ENCODE measurements at regions not wholly inside any gene's neighbourhood (a gene's known extent, or its start where the extent isn't known, plus 50 kb on each side); places are given as distances from the start of the nearest gene placed in this dataset.

DNA sequence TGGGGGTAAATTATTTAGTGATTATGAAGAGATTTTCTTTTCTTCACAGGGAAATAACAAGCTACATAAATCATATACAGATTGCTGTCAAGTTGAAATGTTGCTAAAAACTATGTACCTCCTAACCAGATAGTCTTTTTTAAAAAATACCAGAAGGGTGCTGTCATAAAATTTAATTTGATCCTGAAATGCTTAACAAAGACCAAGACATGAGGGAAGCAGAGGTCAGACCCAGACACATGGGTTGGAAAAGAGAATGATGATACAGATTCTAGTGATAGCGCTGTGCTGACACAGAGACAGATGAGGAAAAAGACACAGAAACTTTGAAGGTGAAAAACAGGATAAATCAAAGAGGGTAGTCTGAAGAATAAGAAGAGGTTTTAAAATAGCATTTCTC lies 573.1 kb downstream of the HACE1 start:
- no peak for DNase-seq

- peak; percentile 10 for DNase-seq
These were observed 574.8 kb downstream of the HACE1 start for GRCh38 chr6:104284872-104285271.

DNA sequence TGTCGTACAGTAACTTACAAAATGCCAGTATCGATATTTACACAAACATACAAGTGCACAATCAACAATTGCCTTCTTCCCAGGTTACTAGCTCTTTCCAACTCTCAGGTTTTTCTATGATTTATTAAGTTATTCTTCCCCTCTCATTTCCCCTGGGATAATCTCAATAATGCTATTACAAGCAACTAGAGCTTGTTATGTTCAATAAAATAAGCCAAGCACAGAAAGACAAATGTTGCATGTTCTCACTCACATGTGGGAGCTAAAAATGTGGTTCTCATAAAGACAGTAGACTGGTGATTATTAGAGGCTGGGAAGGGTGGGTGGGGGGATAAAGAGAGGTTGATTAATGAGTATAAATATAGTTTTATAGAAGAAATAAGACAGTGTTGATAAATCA lies 577.1 kb downstream of the HACE1 start:
- no peak for DNase-seq

DNA sequence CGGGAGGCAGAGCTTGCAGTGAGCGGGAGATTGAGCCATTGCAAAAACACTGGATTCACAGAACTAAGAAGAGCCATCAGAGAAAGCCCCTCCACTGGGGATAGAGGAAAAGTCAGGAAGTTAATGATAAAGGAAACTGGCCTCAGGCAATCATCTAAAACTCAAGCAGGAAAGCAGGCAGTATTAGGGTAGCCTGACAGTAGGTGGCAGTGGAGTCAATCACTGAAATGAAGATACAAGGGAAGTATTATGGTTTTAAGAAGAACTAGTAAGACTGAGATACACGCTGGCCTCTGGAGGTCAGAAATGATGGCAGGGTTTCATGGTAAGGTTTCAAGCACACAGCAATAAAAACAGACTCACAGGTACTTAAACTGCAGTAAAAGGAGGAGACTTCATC lies 578.3 kb downstream of the HACE1 start:
- no peak for DNase-seq

- DNase-seq: no peak
These were observed 591.3 kb downstream of the HACE1 start for GRCh38 chr6:104268389-104268788.

GRCh38 chr6:104266922-104267321 lies 592.8 kb downstream of the HACE1 start:
- DNase-seq: no peak

- peak; percentile 97 for DNase-seq
These were observed 603.1 kb downstream of the HACE1 start for GRCh38 chr6:104256646-104257045.

DNA sequence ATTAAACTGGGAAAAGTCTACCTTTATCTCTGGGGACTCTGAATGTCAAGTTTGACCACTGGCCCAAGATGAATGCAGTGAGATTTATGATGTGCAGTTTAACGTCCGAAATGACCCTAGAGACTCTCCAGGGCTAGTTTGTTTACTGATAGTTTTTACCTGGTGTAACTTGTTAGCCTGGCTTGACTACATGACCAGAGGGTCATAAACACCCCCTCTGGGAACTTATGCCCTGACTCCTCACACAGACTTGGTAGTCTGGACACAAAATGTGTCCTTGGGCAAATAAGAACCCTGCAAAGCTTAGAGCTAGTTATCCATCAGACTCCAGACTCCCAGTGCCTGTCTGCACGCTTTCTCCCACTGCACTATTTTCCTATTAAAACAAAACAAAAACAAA lies 606.5 kb downstream of the HACE1 start:
- DNase-seq: peak; percentile 62

DNA sequence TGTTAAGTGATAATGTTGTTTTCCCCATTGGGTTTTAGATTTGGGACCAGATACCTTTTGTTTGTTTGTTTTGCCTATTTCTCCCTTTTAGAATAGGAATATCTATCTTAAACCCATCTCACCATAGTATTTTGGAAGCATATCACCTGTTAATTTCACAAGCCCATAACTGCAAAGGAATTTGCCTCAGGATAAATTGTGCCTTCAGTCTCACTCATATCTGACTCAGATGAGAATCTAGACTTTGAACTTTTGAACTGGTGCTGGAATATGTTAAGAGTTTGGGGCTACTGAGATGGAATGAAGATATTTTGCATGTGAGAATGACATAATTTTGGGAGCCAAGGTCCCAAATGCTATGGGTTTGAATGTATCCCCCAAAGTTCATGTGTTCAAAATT lies 607.4 kb downstream of the HACE1 start:
- DNase-seq: no peak

DNA sequence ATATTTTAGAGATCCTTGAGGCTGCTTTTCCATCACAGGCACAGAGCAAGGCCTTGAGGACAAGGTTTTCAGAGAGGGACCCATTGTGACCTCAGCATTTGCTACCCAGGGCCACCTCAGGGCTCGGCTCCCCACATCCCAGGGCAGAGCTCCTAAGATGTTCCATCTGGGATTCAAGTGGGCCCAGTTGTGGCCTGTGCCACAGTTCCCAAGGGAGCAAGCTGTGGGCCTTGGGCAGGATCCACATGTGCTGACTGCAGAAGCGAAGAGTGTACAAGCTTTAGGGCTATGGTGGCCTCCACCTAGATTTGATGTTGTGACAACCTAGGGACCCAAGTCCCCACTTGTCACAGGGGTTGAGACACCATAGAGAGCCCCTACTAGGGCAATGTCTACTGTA lies 608.1 kb downstream of the HACE1 start:
- no peak for DNase-seq

- no peak for DNase-seq
These were observed 618.9 kb downstream of the HACE1 start for GRCh38 chr6:104240865-104241264.

- no peak for DNase-seq
These were observed 619.7 kb downstream of the HACE1 start for GRCh38 chr6:104239971-104240370.

- DNase-seq: peak; percentile 89
These were observed 630.7 kb downstream of the HACE1 start for GRCh38 chr6:104229057-104229456.

GRCh38 chr6:104227508-104227907 lies 632.2 kb downstream of the HACE1 start:
- no peak for DNase-seq

- DNase-seq: no peak
These were observed 632.8 kb downstream of the HACE1 start for GRCh38 chr6:104226790-104227446.

DNA sequence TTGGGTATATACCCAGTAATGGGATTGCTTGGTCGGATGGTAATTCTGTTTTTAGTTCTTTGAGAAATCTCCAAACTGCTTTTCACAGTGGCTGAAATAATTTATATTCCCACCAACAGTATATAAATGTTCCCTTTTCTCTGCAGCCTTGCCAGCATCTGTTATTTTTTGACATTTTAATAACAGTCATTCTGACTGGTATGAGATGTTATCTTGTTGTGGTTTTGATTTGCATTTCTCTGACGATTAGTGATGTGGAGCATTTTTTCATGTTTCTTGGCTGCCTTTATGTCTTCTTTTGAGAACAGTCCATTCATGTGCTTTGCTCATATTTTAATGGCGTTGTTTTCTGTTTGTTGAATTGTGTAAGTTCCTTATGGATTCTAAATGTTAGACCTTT lies 641.6 kb downstream of the HACE1 start:
- DNase-seq: no peak

GRCh38 chr6:104214901-104215300 lies 644.8 kb downstream of the HACE1 start:
- DNase-seq: no peak

DNA sequence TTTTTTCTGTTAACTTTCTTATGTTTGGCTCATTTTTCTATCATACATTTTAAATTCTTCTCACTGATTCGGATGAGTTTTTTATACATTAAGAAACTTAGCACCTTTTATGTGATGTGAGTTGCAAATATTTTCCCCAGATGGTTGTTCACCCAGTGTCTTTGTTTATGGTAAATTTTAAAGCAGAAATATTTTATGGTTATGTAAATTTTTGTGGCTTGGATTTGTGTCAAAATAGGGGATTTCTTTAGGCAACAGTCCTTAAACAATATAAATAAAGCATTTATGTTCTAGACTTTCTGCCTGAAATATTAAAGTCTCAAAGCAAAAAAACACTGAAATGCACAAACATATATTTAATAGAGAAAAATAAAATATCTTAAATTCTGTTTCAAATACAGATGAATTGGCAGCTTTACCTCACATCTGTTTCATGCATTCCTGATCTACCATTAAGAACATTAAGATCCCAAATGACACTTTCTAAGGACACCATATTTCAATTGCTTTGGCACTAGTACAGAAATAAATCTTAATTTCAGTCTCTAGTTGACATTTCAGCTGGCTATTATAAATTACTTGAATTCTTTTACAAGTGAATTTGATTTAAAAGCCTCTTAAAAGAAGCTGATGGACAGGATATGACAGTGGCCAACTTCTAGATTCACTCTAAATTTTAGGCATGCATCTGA lies 646.6 kb downstream of the HACE1 start:
- no peak for DNase-seq

GRCh38 chr6:104207635-104208034 lies 652.1 kb downstream of the HACE1 start:
- DNase-seq: no peak

DNA sequence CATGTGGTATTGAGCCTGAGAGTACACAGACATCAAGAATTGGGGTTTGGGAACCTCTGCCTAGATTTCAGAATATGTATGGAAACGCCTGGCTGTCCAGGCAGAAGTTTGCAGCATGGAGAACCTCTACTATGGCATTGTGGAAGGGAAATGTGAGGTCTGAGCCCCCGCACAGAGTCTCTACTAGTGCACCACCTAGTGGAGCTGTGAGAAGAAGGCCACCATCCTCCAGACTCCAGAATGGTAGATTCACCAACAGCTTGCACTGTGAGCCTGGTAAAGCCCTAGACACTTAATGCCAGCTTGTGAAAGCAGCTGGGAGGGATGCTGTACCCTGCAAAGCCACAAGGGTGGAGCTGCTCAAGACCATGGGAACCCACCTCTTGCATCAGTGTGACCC lies 658.2 kb downstream of the HACE1 start:
- DNase-seq: no peak

DNA sequence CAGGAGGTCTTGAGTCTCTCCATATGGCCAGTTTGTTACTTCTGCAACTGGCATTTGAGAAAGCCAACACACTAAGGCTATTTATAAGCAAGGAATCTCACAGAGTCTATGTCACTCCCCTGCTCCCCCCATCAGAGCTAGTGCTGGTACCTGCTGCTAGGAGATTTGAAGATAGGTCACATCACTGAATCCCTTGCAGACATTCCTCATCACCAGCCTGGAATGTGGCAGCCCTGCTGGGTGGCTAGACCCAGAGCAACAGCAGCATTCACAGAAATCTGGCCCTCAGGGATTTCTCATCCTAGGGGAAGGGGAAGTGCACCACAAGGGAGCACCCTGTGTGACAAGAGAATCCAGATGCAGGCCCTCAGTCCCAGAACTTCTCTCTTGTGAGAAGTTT lies 672.1 kb downstream of the HACE1 start:
- no peak for DNase-seq

DNA sequence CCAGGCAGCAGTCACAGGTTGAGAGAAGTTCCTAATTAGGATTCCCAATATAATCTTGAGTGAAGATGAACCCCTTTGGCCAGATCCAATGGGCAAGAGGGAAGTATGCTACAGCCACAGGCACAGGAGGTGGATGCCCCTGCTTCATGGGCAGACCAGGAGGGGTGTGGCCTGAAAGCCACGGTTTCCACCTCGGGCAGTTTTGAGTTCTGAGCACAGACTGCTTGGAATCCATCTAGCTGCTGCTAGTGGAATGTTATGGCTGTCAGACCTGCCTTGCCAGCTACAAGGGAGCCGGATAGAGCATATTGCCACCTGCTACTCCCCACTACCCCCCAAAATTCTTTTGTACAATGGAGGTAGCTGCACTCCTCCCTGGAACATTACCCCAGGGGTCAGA lies 672.9 kb downstream of the HACE1 start:
- no peak for DNase-seq

DNA sequence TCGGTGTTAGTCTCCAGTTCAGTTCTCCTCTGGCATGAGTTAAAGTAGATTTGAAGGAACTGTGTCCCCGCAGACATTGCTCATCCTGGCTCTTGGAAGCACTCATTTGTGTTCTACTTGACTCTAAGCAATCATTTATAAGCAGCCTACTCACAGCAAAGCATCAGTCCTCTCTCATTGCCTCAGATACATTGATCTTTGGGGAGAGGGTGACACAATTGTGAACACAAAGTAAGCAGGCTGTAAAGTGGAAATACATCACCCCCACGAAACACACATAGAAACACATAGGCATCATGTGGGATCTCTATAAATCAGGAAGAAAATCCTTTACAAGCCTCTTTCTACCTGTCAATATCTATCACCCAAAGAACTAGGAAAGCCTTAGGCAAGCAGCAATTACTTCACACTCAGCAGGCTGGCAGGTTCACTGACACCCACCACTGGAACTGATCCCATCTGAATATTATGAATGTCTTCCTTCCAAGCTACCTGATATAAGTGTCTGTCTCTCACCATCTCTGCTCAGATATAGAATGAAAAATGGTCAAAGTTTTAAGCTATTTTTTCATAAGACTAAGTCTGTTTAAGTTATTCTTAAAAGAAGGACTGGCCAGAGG lies 675.8 kb downstream of the HACE1 start:
- no peak for DNase-seq

DNA sequence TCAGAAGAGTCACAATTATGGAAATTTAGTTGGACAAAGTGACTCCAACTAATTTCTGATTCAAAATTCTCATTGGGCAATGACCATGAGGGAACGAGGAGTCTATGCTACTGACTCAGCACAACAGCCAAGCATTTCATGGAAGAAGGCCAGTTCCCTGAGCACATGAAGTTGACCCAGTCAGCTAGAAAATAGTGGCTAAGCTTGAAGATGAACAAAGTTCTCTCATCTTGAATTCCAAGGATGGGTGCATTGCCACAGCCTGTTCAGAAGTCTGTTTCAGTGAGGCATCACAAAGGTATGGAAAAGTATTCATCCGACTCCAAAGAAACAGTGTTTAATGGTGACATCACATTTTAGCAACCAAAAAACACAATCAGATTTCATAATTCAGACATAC lies 676.9 kb downstream of the HACE1 start:
- DNase-seq: no peak

- DNase-seq: no peak
These were observed 686.1 kb downstream of the HACE1 start for GRCh38 chr6:104173668-104174067.
